ENCODE measurements at regions not wholly inside any gene's neighbourhood (a gene's known extent, or its start where the extent isn't known, plus 50 kb on each side); places are given as distances from the start of the nearest gene placed in this dataset.
A peak's percentile ranks its signal among the peaks of the same experiment; 100 is the strongest.

DNA sequence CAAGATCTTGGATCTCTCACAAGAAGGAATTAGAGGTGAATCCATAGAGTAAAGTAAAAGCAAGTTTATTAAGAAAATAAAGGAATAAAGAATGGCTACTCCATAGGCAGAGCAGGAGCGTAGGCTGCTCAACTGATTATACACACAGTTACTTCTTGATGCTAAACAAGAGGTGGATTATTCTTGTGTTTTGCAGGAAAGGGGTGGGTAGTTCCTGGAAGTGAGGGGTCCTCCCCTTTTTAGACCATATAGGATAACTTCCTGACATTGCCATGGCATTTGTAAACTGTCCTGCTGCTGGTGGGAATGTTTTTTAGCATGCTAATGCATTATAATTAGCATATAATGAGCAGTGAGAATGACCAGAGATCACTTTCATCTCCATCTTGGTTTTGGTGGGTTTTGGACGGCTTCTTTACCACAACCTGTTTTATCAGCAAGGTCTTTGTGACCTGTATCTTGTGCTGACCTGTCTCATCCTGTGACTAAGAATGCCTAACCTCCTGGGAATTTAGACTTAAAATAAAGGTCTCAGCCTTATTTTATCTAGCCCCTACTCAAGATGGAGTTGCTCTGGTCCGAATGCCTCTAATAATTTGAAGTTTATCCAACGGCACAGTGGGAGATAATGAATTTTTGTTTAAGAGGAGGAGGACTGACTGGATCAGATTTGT is 165.7 kb upstream of the DMRT1 start:
- DNase-seq: no peak

- peak; percentile 28 for DNase-seq
Measured at GRCh38 chr9:676780-677438, 164.6 kb upstream of the DMRT1 start.

- peak; percentile 55 for DNase-seq
Measured at GRCh38 chr9:677461-678097, 163.9 kb upstream of the DMRT1 start.

- no peak for DNase-seq
Measured at GRCh38 chr9:678897-679296, 162.6 kb upstream of the DMRT1 start.

DNA sequence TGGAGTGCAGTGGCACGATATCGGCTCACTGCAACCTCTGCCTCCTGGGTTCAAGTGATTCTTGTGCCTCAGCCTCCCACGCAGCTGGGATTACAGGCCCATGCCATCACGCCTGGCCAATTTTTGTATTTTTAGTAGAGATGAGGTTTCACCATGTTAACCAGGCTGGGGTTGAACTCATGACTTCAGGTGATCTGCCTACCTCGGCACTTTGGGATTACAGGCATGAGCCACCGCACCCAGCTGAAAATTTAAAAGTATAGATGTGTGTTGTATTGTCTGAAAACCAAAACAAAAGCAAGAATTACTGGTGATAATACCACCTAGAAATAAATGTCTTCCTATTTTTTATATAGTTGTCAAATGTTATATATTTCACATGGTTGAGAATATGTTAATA is 162.0 kb upstream of the DMRT1 start:
- DNase-seq: no peak

DNA sequence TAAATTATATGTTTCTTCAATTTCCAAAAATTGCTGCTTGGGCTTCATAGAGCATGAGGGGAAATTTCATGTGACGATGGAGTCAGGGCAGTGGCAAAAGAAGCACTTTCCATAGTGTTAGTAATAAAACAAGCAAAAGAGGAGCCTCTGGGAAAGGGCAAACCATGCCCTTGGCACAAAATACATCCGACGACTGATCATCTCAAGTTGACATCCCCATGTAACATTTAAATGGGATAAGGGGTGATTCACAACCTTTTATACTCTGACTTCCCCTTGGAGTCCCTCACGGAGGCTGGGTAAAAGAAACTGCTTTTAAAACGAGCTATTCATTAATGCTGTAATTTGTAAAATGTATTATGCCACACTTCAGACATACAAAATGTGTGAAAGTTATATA is 161.4 kb upstream of the DMRT1 start:
- DNase-seq: no peak

DNA sequence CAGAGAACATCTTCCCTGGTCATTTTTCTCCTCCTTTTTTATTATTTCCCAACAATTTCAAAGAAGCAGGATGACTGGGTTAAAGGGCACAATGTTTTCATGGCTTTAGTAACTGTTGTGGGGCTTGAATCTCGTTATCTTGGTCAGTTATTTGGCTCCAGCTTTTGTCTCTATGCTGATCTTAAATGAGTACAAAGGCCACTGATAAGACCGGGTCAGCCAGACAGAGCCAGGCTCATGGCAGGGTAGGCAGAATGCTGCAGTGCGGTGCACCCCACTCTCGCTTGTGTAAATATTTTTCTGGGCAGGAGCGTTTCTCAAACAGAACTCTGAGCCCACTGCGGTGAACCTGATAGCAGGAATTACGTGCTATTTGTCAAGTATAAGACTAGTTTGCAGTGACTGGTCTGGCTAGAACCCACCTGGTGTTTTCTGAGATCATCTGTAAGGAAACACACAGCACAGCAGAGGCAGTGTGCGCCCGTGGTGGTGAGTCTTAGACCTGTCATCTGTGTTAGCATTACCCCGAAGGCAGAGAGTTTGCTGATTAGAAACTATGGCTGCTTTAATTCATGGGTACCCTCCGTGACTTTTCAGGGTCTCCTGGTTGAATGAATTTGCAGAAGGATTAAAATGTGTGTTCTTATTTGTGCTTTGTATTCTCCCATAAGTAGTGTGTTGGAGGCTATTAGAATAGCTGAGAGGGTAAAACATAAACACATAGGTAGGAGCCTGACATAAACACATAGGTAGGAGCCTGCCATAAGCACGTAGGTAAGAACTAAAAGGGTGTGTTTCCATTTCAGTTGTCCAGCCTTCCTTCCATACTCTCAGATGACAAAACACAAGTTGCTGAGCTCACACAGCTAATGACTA is 158.6 kb upstream of the DMRT1 start:
- DNase-seq: no peak

DNA sequence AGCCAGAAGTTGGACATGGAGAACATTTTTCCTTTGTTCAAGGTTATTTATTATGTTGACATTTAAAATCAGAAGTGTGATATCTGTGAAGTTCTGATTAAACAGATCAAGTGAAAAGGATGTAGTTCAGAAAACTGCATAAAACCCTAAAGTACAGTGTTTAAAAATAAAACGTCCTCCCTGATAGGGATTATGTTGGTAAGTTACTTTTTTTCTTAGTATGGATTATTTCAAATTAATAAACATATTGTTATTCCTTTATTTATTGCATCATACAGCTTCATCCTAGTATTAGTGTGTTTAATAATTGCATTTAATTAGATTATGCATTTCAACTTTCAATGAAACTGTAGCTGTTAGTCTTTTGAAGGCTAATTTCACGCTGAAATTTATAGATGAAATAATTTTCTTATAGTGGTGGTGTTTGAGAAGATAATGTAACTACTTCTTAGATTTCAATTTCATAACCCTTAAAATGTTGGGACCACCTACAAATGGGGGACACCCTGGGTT is 157.9 kb upstream of the DMRT1 start:
- no peak for DNase-seq

- DNase-seq: peak; percentile 18
Measured at GRCh38 chr9:684054-684890, 157.2 kb upstream of the DMRT1 start.

GRCh38 chr9:684941-685340 is 156.6 kb upstream of the DMRT1 start:
- no peak for DNase-seq

GRCh38 chr9:686321-686813 is 155.1 kb upstream of the DMRT1 start:
- DNase-seq: no peak

DNA sequence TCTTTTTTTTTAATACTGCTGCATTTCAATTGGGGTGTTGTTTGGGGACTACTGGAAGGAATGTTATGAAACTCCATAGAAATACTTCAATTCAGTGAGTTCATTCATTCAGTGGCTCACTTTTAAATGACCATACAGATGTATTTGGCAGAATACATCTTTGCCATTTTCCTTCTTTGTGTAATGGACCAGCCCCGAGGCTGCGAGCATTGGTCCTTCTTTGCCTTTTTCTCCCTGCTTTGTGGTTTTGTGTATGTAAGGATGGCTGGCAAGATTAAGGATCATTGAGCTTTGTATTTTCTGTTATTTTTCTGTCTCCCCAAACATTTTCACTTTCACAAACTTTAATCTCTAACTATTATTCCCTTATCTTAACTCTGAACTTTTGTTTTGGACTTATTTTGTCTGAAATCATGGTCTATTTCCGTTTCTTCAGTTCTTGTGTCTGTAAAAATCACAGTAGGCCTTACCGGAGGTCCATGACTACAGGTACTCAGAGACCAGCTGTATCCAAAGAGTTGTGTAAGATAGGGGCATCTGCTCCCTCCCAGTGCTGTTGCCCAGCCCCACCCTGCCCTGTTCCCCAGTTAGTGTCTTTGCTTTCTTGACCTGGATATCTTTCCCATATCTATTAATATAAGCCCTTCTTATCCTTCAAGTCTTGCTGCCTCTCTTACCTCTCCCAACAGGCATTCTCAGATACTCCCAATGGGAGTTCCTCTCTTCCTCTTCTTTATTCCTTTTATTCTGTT is 154.3 kb upstream of the DMRT1 start:
- no peak for DNase-seq

DNA sequence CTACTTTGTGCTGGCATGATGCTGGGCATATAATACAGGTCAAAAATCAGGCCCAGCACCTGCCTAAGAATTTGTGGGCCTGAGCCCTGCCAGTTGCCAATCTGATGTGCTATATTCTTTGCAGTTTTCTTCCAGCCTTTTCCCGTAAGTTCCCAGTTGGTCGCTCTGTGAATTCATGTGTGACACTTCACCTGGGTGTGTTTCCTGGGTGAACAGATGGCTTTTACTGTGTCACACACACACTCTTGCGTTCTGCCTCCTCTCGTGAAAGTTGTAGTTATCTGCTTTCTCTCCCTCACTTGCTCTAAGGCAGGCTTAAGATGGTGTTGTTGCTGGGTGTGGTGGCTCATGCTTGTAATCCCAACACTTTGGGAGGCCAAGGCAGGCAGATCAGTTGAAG is 153.5 kb upstream of the DMRT1 start:
- DNase-seq: no peak

GRCh38 chr9:690517-691111 is 150.9 kb upstream of the DMRT1 start:
- DNase-seq: no peak

DNA sequence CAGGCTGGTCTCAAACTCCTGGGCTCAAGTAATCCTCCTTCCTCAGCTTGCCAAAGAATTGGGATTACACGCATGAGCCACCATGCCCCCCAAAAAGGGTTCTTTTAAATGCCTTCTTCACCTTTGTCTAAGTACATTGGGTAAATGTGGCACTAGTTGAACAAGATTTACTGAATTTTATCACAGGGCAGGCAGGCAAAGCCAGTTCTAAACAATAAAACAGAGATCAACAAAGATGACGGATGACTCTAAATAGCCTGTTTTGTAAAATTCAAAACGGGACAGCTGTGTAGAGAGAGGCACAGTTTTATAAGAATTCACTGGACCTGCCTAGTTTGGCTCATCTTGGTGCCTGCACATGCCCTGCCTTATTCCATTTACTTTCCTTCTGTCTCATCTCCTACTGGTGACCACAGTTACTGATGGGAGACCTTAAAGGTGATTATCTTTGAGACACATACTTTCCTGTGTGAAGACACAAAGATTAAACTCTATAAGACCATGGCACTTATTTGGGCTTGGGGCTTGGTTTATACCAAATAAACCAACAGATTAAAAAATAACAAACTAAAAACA is 149.6 kb upstream of the DMRT1 start:
- no peak for DNase-seq

DNA sequence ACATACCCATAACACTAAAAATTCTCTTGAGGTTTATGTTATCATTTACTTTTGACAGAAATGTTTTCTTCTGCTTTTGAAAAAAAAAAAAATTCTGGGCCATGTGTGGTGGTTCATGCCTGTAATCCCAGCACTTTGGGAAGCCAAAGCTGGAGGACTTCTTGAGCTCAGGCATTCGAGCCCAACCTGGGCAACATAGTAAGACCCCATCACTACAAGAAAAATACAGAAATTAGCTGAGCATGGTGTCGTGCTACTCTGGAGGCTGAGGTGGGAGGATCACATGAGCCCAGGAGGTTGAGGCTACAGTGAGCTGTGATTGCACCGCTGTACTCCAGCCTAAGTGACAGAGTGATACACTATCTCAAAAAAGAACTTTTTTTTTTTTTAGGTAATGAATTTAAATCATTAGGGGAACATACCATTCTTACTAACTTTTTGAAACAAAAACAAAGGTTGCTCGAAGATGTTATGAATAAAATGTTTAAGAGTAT is 148.8 kb upstream of the DMRT1 start:
- no peak for DNase-seq

DNA sequence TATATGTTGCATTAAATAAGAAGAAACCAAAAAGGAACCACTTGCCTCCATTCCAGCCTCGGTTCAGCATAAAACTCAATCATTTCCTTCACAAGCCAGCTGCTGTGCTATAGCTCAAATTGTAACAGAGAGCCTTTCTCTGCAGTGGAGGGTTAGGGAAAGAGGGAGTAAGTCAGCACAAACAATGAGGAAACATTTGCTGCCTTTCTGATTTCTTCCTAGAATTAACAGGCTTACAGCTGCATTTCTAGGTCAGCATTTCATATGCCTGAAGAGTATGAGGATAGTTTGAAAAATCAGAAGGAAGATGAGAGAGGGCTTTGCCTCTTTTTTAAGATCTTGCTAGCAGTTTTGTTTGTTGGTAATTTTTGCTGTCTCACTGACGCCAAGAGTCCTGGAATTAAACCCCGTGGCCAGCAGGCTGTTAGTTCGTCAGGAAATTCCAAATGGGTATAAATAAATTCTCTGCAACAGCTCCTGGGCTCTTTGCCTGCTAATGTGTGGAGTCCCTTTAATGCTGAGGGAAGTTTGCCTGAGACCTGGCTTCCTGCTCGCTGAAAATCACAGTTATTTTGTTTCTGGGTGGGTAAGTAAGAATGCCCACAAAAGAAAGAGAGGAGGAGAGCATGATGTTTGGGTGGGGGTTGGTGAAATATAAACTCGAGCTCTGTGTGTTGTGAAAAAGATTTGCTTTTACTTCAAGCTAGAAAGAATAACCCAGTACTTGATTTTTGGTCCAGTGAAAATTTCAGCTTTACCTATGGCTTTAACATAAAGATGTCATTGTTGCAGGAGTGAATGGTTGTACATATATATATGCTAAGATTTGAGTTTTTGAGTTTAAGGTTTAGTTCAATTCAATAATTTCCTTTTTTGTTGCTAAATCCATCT is 148.1 kb upstream of the DMRT1 start:
- DNase-seq: no peak

GRCh38 chr9:694092-694402 is 147.4 kb upstream of the DMRT1 start:
- no peak for DNase-seq

- DNase-seq: no peak
Measured at GRCh38 chr9:694403-695154, 146.9 kb upstream of the DMRT1 start.
